ENCODE measurements at regions not wholly inside any gene's neighbourhood (a gene's known extent, or its start where the extent isn't known, plus 50 kb on each side); places are given as distances from the start of the nearest gene placed in this dataset.

GRCh38 chr6:12645941-12646340 is 70.6 kb upstream of the PHACTR1 start:
- Histone ChIP-seq H3K9ac (ENCODE audit: low read length in 3 of 3) (no peak overlapping the region), H3K27ac (ENCODE audit: low read depth in 2 of 2, low read length in 2 of 2) (no peak overlapping the region), H3K36me3 (ENCODE audit: control insufficient read depth in 2 of 3, insufficient read depth in 3 of 3, low read length in 3 of 3) (no peaks in the 10 kb centered on the region), H3K27me3 (ENCODE audit: control insufficient read depth, insufficient read depth, low read length) (no peaks in the 10 kb centered on the region), H3K9me3 (ENCODE audit: control insufficient read depth in 2 of 3, insufficient read depth in 1 of 3, low read length in 3 of 3) (peaks cover 0 to 2% (median 0%) of the 10 kb centered on the region in 3 donors), H3K4me1 (ENCODE audit: control insufficient read depth in 2 of 3, insufficient read depth in 2 of 3, low read depth in 1 of 3, low read length in 3 of 3) (no peaks in the 10 kb centered on the region), H3K4me3 (ENCODE audit: low read length in 3 of 3) (no peak overlapping the region)
- FAIRE-seq (no peak), DNase-seq (no peak)
- intact Hi-C loops (cut with DNase I), result no loop called here
- no peak for TF ChIP-seq CTCF (IDR thresholded peaks at IDR 0.05; ENCODE audit: borderline replicate concordance, extremely low read depth, insufficient read depth)

GRCh38 chr6:12648171-12648570 is 68.4 kb upstream of the PHACTR1 start:
- Histone ChIP-seq H3K27ac (ENCODE audit: low read depth in 2 of 2, low read length in 2 of 2) (no peak overlapping the region), H3K4me3 (ENCODE audit: low read length in 3 of 3) (no peak overlapping the region), H3K9ac (ENCODE audit: low read length in 3 of 3) (no peak overlapping the region), H3K4me1 (ENCODE audit: control insufficient read depth in 2 of 3, insufficient read depth in 2 of 3, low read depth in 1 of 3, low read length in 3 of 3) (no peaks in the 10 kb centered on the region), H3K27me3 (ENCODE audit: control insufficient read depth, insufficient read depth, low read length) (no peaks in the 10 kb centered on the region), H3K9me3 (ENCODE audit: control insufficient read depth in 2 of 3, insufficient read depth in 1 of 3, low read length in 3 of 3) (peaks cover 0 to 2% (median 0%) of the 10 kb centered on the region in 3 donors), H3K36me3 (ENCODE audit: control insufficient read depth in 2 of 3, insufficient read depth in 3 of 3, low read length in 3 of 3) (no peaks in the 10 kb centered on the region)
- no peak for FAIRE-seq
- no peak for DNase-seq
- intact Hi-C loops (cut with DNase I), result no loop called here
- no peak for TF ChIP-seq CTCF (IDR thresholded peaks at IDR 0.05; ENCODE audit: borderline replicate concordance, extremely low read depth, insufficient read depth)

GRCh38 chr6:12649325-12649724 is 67.2 kb upstream of the PHACTR1 start:
- intact Hi-C loops (cut with DNase I), result no loop called here
- Histone ChIP-seq H3K4me3 (ENCODE audit: low read length in 3 of 3) (no peak overlapping the region), H3K4me1 (ENCODE audit: control insufficient read depth in 2 of 3, insufficient read depth in 2 of 3, low read depth in 1 of 3, low read length in 3 of 3) (no peaks in the 10 kb centered on the region), H3K36me3 (ENCODE audit: control insufficient read depth in 2 of 3, insufficient read depth in 3 of 3, low read length in 3 of 3) (no peaks in the 10 kb centered on the region), H3K9me3 (ENCODE audit: control insufficient read depth in 2 of 3, insufficient read depth in 1 of 3, low read length in 3 of 3) (peaks cover 0 to 2% (median 0%) of the 10 kb centered on the region in 3 donors), H3K27ac (ENCODE audit: low read depth in 2 of 2, low read length in 2 of 2) (no peak overlapping the region), H3K27me3 (ENCODE audit: control insufficient read depth, insufficient read depth, low read length) (no peaks in the 10 kb centered on the region), H3K9ac (ENCODE audit: low read length in 3 of 3) (no peak overlapping the region)
- no peak for TF ChIP-seq CTCF (IDR thresholded peaks at IDR 0.05; ENCODE audit: borderline replicate concordance, extremely low read depth, insufficient read depth)
- FAIRE-seq, result no peak
- no peak for DNase-seq

GRCh38 chr6:12653486-12653885 is 63.1 kb upstream of the PHACTR1 start:
- Histone ChIP-seq H3K4me3 (ENCODE audit: low read length in 3 of 3) (no peak overlapping the region), H3K9ac (ENCODE audit: low read length in 3 of 3) (no peak overlapping the region), H3K27ac (ENCODE audit: low read depth in 2 of 2, low read length in 2 of 2) (no peak overlapping the region), H3K36me3 (ENCODE audit: control insufficient read depth in 2 of 3, insufficient read depth in 3 of 3, low read length in 3 of 3) (no peaks in the 10 kb centered on the region), H3K9me3 (ENCODE audit: control insufficient read depth in 2 of 3, insufficient read depth in 1 of 3, low read length in 3 of 3) (peaks cover 0 to 2% (median 0%) of the 10 kb centered on the region in 3 donors), H3K4me1 (ENCODE audit: control insufficient read depth in 2 of 3, insufficient read depth in 2 of 3, low read depth in 1 of 3, low read length in 3 of 3) (no peaks in the 10 kb centered on the region), H3K27me3 (ENCODE audit: control insufficient read depth, insufficient read depth, low read length) (no peaks in the 10 kb centered on the region)
- TF ChIP-seq CTCF (IDR thresholded peaks at IDR 0.05; ENCODE audit: borderline replicate concordance, extremely low read depth, insufficient read depth), result no peak
- intact Hi-C loops (cut with DNase I), result no loop called here
- FAIRE-seq (no peak), DNase-seq (no peak)
